Stimulated activated effector memory CD8-positive, alpha-beta T cell treated with anti-CD3 and anti-CD28 coated beads, Interleukin-12 subunit alpha, Interleukin-12 subunit beta, amount 100 ng/mL, for 72 hours (primary cell): ENCODE measurements at regions not wholly inside any gene's neighbourhood (a gene's known extent, or its start where the extent isn't known, plus 50 kb on each side); places are given as distances from the start of the nearest gene placed in this dataset.

ENCODE experiments used
- ATAC-seq: fragments of 150-1000 bp; cut with Tn5 transposase; 2 replicates; pipeline ENCODE4 v1.10.0; 2021
- DNase-seq, 2 donors: peaks; one replicate each; pipeline ENCODE4 v3.0.0; 2021 to 2022; ENCODE audit warnings: low spot score in 2 of 2
- H3K27ac Mint-ChIP-seq: one replicate; pipeline ENCODE4 v1.8.0; 2022; ENCODE audit warnings: mild to moderate bottlenecking, mixed read lengths
- H3K36me3 Mint-ChIP-seq: one replicate; pipeline ENCODE4 v1.8.0; 2022; ENCODE audit warnings: mild to moderate bottlenecking, mixed read lengths
- H3K4me1 Mint-ChIP-seq: one replicate; pipeline ENCODE4 v1.8.0; 2022; ENCODE audit warnings: mixed read lengths
- H3K4me3 Mint-ChIP-seq: one replicate; pipeline ENCODE4 v1.8.0; 2022; ENCODE audit warnings: mild to moderate bottlenecking, mixed read lengths
- H3K9me3 Mint-ChIP-seq: one replicate; pipeline ENCODE4 v1.8.0; 2022; ENCODE audit warnings: mixed read lengths

DNA sequence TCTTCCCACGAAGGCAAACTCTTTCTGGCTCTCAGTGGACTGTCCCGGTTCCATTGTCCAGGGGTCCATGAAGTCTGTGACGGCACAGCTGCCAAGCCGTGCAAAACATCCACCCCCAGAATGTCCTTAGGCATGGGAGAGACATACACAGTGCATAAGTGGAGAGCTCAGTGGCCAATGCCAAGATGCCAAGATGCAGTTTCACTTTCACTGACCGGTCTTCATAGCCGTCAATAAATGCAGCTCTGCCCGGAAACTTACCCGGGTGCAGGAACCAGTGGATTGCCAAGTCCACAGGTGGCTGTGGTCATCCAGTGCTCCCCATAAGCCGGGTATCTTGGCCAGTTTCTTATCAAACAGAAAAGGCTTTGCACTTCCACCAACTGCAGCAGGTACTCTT is 162.3 kb downstream of the PTCSC3 start:
- no peak overlapping the region for H3K27ac Mint-ChIP-seq
- no peak for ATAC-seq

DNA sequence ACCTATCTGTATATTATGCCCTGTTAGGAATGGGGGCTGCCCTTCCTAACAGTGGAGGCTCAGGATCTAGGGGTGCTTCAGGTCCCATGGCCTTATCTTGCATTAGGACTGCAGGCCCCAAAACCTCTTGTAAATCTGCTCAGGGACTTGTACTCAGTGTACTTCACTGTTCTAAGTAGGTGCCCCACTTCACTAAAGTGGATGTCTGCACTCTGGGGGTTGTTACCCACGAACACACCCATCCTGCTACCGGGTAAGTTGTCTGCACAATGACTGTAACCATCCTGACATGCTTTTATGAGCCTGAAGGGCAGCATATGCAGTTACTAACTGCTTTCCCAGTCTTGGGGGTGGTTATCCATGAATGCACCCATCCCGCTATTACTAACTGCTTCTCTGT is 163.0 kb downstream of the PTCSC3 start:
- Mint-ChIP-seq H3K4me1 (no peaks in the 10 kb centered on the region), H3K27ac (no peak overlapping the region), H3K4me3 (no peak overlapping the region), H3K36me3 (no peaks in the 10 kb centered on the region), H3K9me3 (peaks cover 3% of the 10 kb centered on the region)
- ATAC-seq (no peak), DNase-seq (no peak)

More for the DNA sequence above, 162.3 kb downstream of the PTCSC3 start:
- Mint-ChIP-seq H3K4me3 (no peak overlapping the region), H3K36me3 (no peaks in the 10 kb centered on the region), H3K4me1 (no peaks in the 10 kb centered on the region), H3K9me3 (peaks cover 3% of the 10 kb centered on the region)
- DNase-seq: no peak

DNA sequence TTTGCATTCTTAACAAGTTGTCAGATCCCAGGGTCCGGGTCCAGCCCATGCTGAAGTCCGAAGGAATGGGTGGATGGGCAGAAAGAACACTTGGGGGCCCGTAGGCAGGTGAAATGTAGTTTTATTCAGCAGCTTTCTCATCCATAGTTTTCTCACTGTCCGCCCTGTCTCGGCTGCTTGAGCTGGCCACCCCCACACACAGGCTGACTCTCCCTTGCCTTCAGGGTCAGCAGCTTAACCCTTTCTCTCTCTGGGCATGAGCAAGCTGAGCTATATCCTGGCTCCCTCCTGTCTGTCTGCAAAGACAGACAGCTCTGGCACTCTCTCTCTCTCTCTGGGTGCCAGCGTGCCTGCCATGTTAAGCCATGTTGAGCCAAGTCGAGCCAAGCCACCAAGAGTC is 163.9 kb downstream of the PTCSC3 start:
- Mint-ChIP-seq H3K36me3 (no peaks in the 10 kb centered on the region), H3K27ac (no peak overlapping the region), H3K4me1 (no peaks in the 10 kb centered on the region), H3K4me3 (no peak overlapping the region), H3K9me3 (no peaks in the 10 kb centered on the region)
- ATAC-seq: no peak
- no peak for DNase-seq

DNA sequence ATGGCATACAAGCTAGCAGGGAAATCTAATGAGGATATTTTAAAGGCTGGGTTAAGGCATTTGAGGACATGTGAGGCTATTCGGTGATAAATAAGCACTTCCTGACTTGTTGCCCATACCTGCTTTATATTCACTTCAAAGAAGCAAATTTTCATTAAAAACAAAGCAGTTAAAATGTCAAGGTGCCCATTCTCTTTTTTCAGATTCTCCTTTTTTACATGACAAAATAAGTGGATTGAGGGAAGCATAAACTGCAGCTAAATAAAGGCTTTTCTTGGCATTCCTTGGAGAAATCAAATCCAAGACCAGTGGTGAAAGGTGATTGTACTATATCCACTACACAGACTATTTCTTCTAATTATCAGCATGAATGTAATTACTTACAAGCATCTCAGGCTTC is 166.9 kb downstream of the PTCSC3 start:
- ATAC-seq: no peak
- DNase-seq: no peak
- H3K27ac Mint-ChIP-seq: no peak overlapping the region
- H3K36me3 Mint-ChIP-seq: no peaks in the 10 kb centered on the region
- H3K4me1 Mint-ChIP-seq: no peaks in the 10 kb centered on the region
- H3K4me3 Mint-ChIP-seq: no peak overlapping the region
- no peaks in the 10 kb centered on the region for H3K9me3 Mint-ChIP-seq

DNA sequence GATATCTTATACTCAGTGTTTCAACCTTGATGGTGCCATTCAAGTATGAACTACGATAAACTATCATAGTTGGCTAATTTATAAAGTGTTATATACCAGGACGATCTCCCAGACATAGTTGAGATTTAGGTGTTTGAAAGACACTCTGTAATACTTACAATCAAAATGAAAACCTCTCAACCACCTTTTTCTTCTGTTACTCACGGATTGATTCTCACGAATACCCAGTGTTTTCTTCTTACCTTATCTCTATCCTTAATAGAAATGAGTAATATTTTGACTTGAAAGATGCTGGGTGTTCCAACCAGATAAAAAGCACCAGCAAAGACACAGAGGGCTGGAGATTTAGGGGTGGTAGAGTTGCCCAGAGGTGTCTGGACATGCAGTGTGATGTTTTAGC is 169.9 kb downstream of the PTCSC3 start:
- H3K36me3 Mint-ChIP-seq: no peaks in the 10 kb centered on the region
- no peaks in the 10 kb centered on the region for H3K4me1 Mint-ChIP-seq
- no peak overlapping the region for H3K27ac Mint-ChIP-seq
- H3K4me3 Mint-ChIP-seq: no peak overlapping the region
- H3K9me3 Mint-ChIP-seq: no peaks in the 10 kb centered on the region
- no peak for DNase-seq
- ATAC-seq: no peak

DNA sequence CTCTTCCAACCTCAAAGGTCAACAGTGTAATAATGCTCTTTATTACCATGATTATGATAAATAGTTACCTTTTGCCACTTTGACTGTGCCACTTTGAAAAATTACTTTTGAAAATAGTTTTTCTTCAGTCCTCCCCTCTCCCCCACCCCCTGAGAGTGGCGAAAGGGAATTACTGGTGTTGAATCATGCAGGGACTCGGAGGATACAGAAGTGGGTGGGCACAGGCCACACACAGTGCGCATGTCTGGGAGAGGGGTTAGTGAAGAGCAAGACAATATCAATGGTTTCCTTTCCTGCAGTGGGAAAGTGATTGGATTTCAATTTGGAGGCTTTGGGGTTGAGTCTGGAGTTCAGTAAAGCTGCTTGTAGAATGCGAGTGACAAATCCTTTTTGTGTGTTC is 170.9 kb downstream of the PTCSC3 start:
- DNase-seq (no peak), ATAC-seq (no peak)
- no peak overlapping the region for H3K4me3 Mint-ChIP-seq
- H3K4me1 Mint-ChIP-seq: no peaks in the 10 kb centered on the region
- H3K9me3 Mint-ChIP-seq: no peaks in the 10 kb centered on the region
- no peaks in the 10 kb centered on the region for H3K36me3 Mint-ChIP-seq
- H3K27ac Mint-ChIP-seq: no peak overlapping the region

DNA sequence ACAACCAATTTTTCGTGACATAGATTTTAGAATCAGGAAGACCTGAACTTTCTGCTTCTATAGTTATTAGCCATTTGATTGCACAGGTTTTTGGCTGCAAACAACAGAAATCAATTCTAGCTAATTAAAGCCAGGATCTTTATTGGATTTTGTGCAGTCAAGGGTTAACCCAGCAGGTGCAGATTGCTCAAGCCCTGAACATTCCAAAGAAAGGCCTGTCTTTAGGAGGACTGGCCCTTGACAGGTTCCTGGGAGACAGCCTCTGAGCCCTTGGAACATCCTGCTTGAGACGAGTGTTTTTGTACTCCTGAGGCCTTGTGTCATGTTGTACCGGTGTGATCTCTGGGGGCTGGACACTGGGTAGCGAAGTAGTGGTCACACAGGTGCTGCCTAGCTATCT is 174.6 kb downstream of the PTCSC3 start:
- Mint-ChIP-seq H3K27ac (no peak overlapping the region), H3K4me1 (no peaks in the 10 kb centered on the region), H3K4me3 (no peak overlapping the region), H3K9me3 (no peaks in the 10 kb centered on the region), H3K36me3 (no peaks in the 10 kb centered on the region)
- no peak for DNase-seq
- ATAC-seq: no peak

DNA sequence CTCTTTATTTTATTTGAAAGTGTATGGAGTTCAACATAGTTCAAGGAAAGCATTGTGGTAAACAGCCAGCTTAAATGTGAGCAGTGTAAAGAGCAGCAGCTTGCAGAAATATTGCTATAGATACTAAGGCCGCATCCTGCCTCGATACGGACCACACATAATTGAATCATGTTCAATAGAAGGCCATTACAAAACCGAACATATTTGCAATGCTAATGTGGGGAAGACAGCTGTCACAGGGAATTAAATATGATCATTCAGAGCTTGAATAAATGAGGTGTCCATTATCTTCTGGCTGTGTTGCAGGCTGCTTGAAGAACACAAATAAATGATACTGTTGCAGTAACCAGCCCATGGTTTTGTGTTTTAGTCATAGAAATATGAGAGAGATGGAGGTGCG is 173.2 kb downstream of the BRMS1L start:
- no peak overlapping the region for H3K4me3 Mint-ChIP-seq
- H3K9me3 Mint-ChIP-seq: no peaks in the 10 kb centered on the region
- H3K27ac Mint-ChIP-seq: no peak overlapping the region
- ATAC-seq (no peak), DNase-seq (no peak)
- no peaks in the 10 kb centered on the region for H3K36me3 Mint-ChIP-seq
- H3K4me1 Mint-ChIP-seq: no peaks in the 10 kb centered on the region

DNA sequence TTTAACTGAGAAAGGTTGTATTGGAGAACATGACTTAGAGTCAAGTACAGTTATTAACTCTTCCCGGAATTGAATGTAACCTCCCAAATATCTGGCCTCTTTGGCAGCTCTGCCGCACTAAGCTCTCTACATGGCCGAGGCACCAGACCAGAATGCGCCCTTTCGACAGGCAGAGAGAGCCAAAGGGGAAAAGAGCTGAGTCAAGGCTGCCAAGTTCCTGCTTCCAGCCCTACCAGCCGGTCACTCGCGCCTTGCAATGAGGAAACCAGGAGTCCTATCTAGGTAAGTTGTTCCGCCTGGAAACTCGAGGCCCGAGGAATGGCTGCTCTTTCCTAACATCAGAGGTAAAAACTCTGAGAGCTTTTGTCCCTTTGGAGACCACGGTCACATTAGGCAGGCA is 172.2 kb downstream of the BRMS1L start:
- DNase-seq (no peak), ATAC-seq (no peak)
- no peaks in the 10 kb centered on the region for H3K4me1 Mint-ChIP-seq
- no peaks in the 10 kb centered on the region for H3K9me3 Mint-ChIP-seq
- no peak overlapping the region for H3K27ac Mint-ChIP-seq
- H3K4me3 Mint-ChIP-seq: no peak overlapping the region
- no peaks in the 10 kb centered on the region for H3K36me3 Mint-ChIP-seq

DNA sequence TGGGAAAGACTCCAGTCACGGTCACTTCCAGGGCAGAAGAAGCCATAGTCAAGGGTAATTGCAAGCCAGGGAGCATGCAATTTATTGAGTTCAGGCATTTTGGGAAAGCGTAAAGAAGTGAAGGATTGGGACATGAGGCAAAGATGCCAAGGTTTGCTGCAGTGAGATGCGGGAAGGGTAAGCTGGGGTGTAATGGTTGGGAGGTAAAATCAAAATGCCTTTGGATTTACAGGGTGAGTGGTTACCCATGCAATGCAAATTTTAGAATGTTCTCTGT is 167.5 kb downstream of the BRMS1L start:
- DNase-seq (no peak), ATAC-seq (no peak)
- Mint-ChIP-seq H3K9me3 (no peaks in the 10 kb centered on the region), H3K4me3 (no peak overlapping the region), H3K27ac (no peak overlapping the region), H3K36me3 (no peaks in the 10 kb centered on the region), H3K4me1 (no peaks in the 10 kb centered on the region)

DNA sequence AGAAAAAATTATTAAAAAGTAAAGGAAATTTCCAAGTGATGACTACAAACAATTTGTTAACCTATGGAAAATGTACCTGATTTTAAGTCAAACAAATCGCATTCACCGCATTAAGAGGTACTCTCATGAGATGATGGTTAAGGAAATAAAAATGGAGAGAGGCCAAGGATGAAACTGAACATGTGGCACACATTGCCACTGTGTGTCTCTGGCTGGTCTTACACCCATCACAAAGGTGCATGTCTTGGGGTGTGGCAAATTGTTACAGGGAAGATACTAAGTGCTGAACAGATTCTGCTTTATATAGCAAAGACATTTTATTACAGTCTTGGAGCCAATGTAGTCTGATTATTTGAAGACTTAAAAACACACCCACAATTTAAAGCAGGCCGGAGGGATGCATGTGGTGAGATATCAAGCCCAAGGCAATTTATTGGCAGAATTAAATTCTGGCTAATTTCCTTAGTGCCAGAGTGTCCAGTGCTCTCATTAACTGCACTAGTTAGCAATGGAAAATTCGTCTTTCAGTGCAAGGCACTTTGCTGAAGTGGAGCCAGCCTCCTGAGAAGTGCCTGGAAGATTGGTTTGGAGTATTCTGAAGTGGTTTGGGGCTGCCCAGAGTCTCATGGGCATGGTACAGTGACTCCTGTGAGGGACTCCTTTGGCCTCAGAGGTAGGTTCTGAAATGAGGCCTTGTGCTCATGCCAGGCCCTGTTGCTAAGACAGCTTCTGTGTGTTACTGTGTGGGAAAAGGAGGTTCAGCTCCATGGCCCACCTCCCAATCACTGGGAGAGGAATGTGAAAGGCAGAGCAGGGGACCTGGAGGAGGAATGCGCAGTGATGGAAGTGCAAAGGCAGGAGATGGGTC is 166.9 kb downstream of the BRMS1L start:
- H3K9me3 Mint-ChIP-seq: no peaks in the 10 kb centered on the region
- DNase-seq (no peak), ATAC-seq (no peak)
- H3K36me3 Mint-ChIP-seq: no peaks in the 10 kb centered on the region
- H3K4me1 Mint-ChIP-seq: no peaks in the 10 kb centered on the region
- no peak overlapping the region for H3K27ac Mint-ChIP-seq
- H3K4me3 Mint-ChIP-seq: no peak overlapping the region

DNA sequence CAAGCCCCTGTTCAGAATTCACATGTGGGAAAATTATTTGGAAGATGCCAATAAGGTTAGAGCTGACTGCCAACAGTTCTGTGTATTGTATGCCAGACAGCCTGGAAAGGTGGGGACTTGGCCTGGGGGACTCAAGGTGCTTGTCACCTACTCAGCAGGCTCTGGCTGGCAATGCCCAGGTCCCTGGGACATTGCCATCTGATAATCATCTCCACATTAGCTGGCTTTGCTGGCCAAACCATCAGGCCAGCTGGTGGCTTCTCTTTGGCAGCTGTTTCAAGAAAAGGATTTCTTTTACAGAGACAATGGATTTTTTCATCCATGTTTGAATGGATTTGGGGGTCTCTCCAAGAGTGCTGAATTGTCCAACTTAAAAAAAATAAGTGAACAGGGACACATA is 165.2 kb downstream of the BRMS1L start:
- no peaks in the 10 kb centered on the region for H3K4me1 Mint-ChIP-seq
- DNase-seq: no peak
- no peaks in the 10 kb centered on the region for H3K36me3 Mint-ChIP-seq
- ATAC-seq: no peak
- H3K9me3 Mint-ChIP-seq: no peaks in the 10 kb centered on the region
- no peak overlapping the region for H3K27ac Mint-ChIP-seq
- H3K4me3 Mint-ChIP-seq: no peak overlapping the region

DNA sequence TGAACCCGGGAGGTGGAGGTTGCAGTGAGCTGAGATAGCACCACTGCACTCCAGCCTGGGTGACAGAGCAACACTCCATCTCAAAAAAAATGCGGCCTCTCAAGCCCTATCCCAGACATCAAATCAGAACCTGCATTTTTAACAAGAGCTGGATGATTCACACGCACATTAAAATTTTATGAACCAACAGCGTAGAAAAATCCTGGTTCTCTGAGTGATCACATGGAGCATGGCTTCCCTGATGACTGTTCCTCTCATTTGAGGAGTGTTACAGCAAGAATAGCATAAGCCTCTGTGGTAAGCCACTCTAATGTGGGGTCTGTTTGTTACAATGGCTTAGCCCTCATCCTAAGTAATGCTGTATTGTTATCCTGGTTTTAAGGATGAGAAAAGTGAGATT is 163.6 kb downstream of the BRMS1L start:
- no peaks in the 10 kb centered on the region for H3K36me3 Mint-ChIP-seq
- no peak overlapping the region for H3K4me3 Mint-ChIP-seq
- H3K27ac Mint-ChIP-seq: no peak overlapping the region
- H3K4me1 Mint-ChIP-seq: no peaks in the 10 kb centered on the region
- H3K9me3 Mint-ChIP-seq: no peaks in the 10 kb centered on the region
- ATAC-seq (no peak), DNase-seq (no peak)

DNA sequence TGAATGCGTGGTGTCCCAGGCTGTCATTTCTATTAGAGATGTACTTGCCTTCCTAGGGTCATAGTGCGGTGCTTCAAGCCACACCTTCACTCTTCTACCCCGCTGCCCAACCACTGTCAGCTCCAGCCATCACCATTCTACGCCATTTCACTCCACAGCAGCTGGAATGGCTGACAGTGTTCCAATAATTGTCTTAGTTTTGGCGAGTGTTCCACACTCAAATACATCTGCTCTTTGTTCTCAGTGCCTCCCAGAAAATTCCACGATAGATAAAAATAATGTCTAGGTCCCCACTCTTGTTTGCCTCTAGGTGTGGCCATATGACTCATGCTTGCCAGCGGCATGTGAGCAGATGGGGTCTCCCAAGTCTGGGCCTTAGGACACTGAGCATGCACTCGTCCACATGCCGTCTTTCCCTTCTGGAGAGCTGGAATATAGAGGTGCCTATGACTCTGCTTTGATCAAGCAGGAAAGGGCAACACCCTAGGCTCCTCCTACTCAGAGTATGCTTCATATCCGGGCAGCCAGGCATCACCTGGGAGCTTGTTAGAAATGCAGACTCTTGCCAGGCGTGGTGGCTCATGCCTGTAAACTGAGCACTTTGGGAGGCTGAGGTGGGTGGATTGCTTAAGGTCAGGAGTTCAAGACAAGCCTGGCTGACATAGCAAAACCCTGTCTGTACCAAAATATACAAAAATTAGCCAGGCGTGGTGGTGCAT is 163.0 kb downstream of the BRMS1L start:
- H3K4me3 Mint-ChIP-seq: no peak overlapping the region
- ATAC-seq: no peak
- no peak for DNase-seq
- no peaks in the 10 kb centered on the region for H3K9me3 Mint-ChIP-seq
- H3K27ac Mint-ChIP-seq: no peak overlapping the region
- no peaks in the 10 kb centered on the region for H3K36me3 Mint-ChIP-seq
- no peaks in the 10 kb centered on the region for H3K4me1 Mint-ChIP-seq

DNA sequence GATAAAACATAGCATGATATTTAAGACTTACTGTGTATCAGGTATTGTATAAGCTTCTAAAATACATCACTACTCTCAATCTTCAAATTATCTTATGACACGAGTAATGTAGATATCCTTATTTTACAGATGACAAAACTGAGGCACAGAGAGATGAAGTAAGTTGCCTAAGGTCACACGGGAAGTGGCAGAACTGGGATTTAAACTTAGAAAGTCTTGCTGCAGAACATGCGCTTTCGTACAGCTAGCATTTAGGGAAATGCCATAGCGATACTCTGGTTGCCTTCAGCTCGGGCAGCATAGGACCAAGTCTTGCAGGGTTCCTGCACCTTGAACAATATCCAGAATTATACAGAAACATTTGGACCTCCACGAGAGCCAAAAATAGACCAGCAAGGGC is 162.4 kb downstream of the BRMS1L start:
- Mint-ChIP-seq H3K27ac (no peak overlapping the region), H3K4me3 (no peak overlapping the region), H3K4me1 (no peaks in the 10 kb centered on the region), H3K36me3 (no peaks in the 10 kb centered on the region), H3K9me3 (no peaks in the 10 kb centered on the region)
- ATAC-seq (no peak), DNase-seq (no peak)

DNA sequence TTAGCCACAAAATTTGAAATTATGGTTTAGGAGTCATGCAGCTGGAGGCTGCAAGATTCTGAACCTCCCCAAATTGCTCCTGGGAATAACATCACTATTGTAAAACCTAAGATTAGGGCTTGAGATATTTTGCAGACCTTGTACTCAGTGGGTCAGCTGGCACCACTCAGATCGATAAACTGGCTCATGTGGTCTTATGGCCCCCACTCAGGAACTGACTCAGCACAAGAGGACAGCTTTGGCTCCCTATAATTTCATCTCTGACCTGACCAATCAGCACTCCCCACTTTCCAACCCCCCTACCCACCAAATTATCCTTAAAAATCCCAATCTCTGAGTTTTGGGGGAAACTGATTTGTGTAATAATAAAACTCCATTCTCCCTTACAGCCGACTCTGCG is 161.6 kb downstream of the BRMS1L start:
- Mint-ChIP-seq H3K27ac (no peak overlapping the region), H3K36me3 (no peaks in the 10 kb centered on the region), H3K9me3 (no peaks in the 10 kb centered on the region), H3K4me1 (no peaks in the 10 kb centered on the region), H3K4me3 (no peak overlapping the region)
- no peak for DNase-seq
- no peak for ATAC-seq
